ENCODE measurements at regions not wholly inside any gene's neighbourhood (a gene's known extent, or its start where the extent isn't known, plus 50 kb on each side); places are given as distances from the start of the nearest gene placed in this dataset.

- in situ Hi-C loops (cut with MboI) (no loop called here), intact Hi-C loops (cut with micrococcal nuclease; ENCODE audit: unreplicated experiment) (no loop called here)
- H3K27ac ChIP-seq (ENCODE audit: control insufficient read depth, insufficient read depth) = no peak overlapping the region
- ATAC-seq (no peak), FAIRE-seq (no peak), DNase-seq (ENCODE audit: low read depth, low spot score) (no peak)
- CTCF ChIA-PET = no interaction called here
- H3K9me3 ChIP-seq (replicated peaks; ENCODE audit: control insufficient read depth, insufficient read depth, low read length) = no peaks in the 10 kb centered on the region
- H3K9ac ChIP-seq (ENCODE audit: control insufficient read depth, insufficient read depth, low read length) = no peak overlapping the region
- TF ChIP-seq SMARCA5 (IDR thresholded peaks at IDR 0.05) = no peak
- TF ChIP-seq YBX1 (IDR thresholded peaks at IDR 0.05) = no peak
- TF ChIP-seq BHLHE40 (IDR thresholded peaks at IDR 0.05; ENCODE audit: borderline replicate concordance in 1 of 2, low read depth in 2 of 2, low read length in 1 of 2) = no peak
- no peak for TF ChIP-seq GABPA (IDR thresholded peaks at IDR 0.05; ENCODE audit: low read depth)
- TF ChIP-seq RBBP5 (conservative IDR thresholded peaks at IDR 0.05) = no peak
- TF ChIP-seq BACH1 (IDR thresholded peaks at IDR 0.05; ENCODE audit: borderline replicate concordance) = no peak
- no peak for TF ChIP-seq CTCF (IDR thresholded peaks at IDR 0.05 in 2 of 3, conservative IDR thresholded peaks at IDR 0.05 in 1 of 3; ENCODE audit: control insufficient read depth in 2 of 3, extremely low read depth in 1 of 3, insufficient read depth in 1 of 3, low read depth in 3 of 3, low read length in 3 of 3)
- no peak for TF ChIP-seq ZNF24 (IDR thresholded peaks at IDR 0.05)
- no peak for TF ChIP-seq FOS (IDR thresholded peaks at IDR 0.05; ENCODE audit: borderline replicate concordance, extremely low read depth, insufficient read length)
- no peak for TF ChIP-seq KLF5 (IDR thresholded peaks at IDR 0.05; ENCODE audit: partially characterized antibody)
- no peak for TF ChIP-seq MLLT1 (IDR thresholded peaks at IDR 0.05)
- no peak for TF ChIP-seq MEF2B (IDR thresholded peaks at IDR 0.05; ENCODE audit: partially characterized antibody, poor library complexity, severe bottlenecking)
- TF ChIP-seq ATF2 (IDR thresholded peaks at IDR 0.05; ENCODE audit: low read length) = no peak
- TF ChIP-seq SIN3A (IDR thresholded peaks at IDR 0.05; ENCODE audit: low read depth, low read length) = no peak
- no peak for TF ChIP-seq CBX3 (IDR thresholded peaks at IDR 0.05; ENCODE audit: borderline replicate concordance, low read depth)
- no peaks in the 10 kb centered on the region for H3K4me1 ChIP-seq (ENCODE audit: control insufficient read depth, insufficient read depth, low read length)
- H4K20me1 ChIP-seq (ENCODE audit: control insufficient read depth, insufficient read depth) = no peaks in the 10 kb centered on the region
- H2AFZ ChIP-seq (ENCODE audit: control insufficient read depth, low read depth, low read length) = no peak overlapping the region
- no peaks in the 10 kb centered on the region for H3K79me2 ChIP-seq (ENCODE audit: control insufficient read depth, insufficient read depth, low read length)
- SMC1A ChIA-PET (ENCODE audit: uncharacterized antibody, unreplicated experiment) = interaction anchor here (1.9 kb wide), 1 partner anchor 76 kb away, joined by 5 read pairs; no protein-coding TSS in a partner anchor
- POLR2A ChIA-PET = no interaction called here
- no peaks in the 10 kb centered on the region for H3K36me3 ChIP-seq (ENCODE audit: control insufficient read depth in 2 of 2, insufficient read depth in 2 of 2, low read length in 1 of 2)
- RAD21 ChIA-PET (ENCODE audit: unreplicated experiment) = no interaction called here
- BruUV-seq (replicated peaks) = no TSS peak
- no peak overlapping the region for H3K4me3 ChIP-seq
- H3K27me3 ChIP-seq (replicated peaks in 1 of 2; ENCODE audit: control insufficient read depth in 2 of 2, insufficient read depth in 2 of 2, low read length in 1 of 2) = no peaks in the 10 kb centered on the region
- no peak overlapping the region for H3K4me2 ChIP-seq (ENCODE audit: control insufficient read depth, insufficient read depth)
These were observed 57.2 kb upstream of the UGP2 start for GRCh38 chr2:63784461-63784860.

Measured in GM12878 (cell line).